ENCODE measurements at regions not wholly inside any gene's neighbourhood (a gene's known extent, or its start where the extent isn't known, plus 50 kb on each side); places are given as distances from the start of the nearest gene placed in this dataset.
"Not testable (repeated sequence)": the region's sequence is repeated elsewhere in the genome, so short reads cannot be mapped to it uniquely, and the experiment has no call there.

DNA sequence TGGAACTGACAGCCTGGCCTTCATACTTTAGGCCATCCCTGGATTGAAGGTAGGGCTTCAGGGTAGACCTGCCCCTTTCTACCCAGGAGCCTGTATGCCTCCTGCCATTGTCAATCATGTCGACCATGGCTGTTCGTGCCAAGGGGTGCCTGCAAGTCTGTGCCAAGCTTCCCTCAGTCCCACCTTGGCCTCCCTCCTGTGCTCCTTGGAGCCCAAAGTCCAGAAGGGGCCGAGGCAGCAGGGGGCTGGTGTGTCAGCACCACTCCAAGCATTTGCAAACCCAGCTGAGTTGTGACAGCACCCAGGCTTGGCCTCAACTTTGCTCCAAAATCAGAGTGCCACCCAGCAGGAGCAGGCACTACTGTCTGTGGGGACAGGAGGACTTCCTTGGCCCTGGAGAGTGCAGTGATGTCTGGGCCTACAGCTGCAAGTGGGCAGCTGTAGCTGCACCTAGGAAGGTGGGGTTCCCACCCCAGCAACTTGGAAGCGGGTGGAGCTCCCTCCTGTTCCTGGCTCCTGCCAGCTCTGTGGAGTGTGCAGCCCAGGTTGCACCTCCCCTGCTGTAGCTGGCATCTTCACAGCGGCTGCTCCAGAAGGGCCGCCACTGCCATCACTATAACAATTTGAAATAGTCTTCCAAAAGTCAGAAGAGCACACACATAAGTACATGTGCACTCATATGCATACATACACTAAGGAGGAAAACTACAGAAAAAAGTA is 1719.3 kb downstream of the HACE1 start:
- Histone ChIP-seq H3K4me3 (ENCODE audit: low read length) (no peak overlapping the region), H3K27me3 (ENCODE audit: control insufficient read depth, insufficient read depth, low read length) (no peaks in the 10 kb centered on the region), H3K36me3 (ENCODE audit: control insufficient read depth, insufficient read depth, low read length) (no peaks in the 10 kb centered on the region), H3K27ac (ENCODE audit: low read length) (no peak overlapping the region), H3K9me3 (ENCODE audit: control insufficient read depth, low read depth, low read length) (no peaks in the 10 kb centered on the region), H3K4me1 (ENCODE audit: control insufficient read depth, insufficient read depth, low read length) (no peaks in the 10 kb centered on the region)
- DNase-seq, result no peak
- WGBS (ENCODE audit: insufficient coverage, low lambda C conversion rate), result no CpG with 5 or more reads among the region's 6 CpGs

DNA sequence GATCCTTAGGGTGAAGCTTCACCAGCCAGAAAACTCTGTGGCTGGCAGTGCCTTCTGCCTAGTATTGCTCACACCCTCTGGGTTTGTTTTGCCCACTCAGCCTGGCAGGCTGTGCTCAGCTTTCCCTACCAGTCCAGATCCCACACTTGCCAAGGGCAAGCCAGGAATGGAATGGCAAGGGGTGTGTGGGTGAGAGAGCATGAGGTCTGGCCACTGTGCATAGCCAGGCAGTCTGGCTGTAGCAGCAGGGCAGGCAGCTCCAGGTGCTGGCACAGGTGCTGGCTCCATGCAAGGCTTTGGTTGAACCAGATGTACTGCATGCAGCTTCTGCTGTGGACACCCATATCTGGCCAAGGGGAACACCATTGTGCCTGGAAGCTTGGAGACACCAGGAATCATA is 1720.3 kb downstream of the HACE1 start:
- no peaks in the 10 kb centered on the region for H3K4me1 ChIP-seq (ENCODE audit: control insufficient read depth, insufficient read depth, low read length)
- no peaks in the 10 kb centered on the region for H3K36me3 ChIP-seq (ENCODE audit: control insufficient read depth, insufficient read depth, low read length)
- no peaks in the 10 kb centered on the region for H3K27me3 ChIP-seq (ENCODE audit: control insufficient read depth, insufficient read depth, low read length)
- H3K27ac ChIP-seq (ENCODE audit: low read length), result no peak overlapping the region
- H3K9me3 ChIP-seq (ENCODE audit: control insufficient read depth, low read depth, low read length), result no peaks in the 10 kb centered on the region
- no peak for DNase-seq
- no peak overlapping the region for H3K4me3 ChIP-seq (ENCODE audit: low read length)

DNA sequence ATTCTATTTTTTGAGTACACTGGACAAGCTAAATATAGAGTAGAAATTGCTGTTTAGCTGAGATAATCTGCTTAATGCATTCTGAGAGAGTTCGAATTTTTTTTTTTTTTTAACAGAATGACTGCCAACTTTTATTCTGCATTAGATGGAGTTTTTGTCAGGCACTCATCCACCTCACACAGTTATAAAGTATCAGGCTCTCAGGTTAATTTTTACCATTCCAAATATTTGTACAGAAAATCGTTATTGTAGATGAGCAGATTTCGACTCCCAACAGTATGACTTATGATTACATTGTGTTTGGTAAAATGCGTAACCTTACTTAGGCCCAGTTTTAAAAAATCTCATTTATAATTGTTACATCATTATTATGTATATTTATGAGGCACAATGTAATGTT is 1731.0 kb downstream of the GRIK2 start:
- no peaks in the 10 kb centered on the region for H3K9me3 ChIP-seq (ENCODE audit: control insufficient read depth, low read depth, low read length)

GRCh38 chr6:103122766-103123601 is 1729.5 kb downstream of the GRIK2 start:
- DNase-seq, result peak; percentile 43 to 65
- Histone ChIP-seq H3K4me3 (ENCODE audit: low read length) (no peak overlapping the region), H3K36me3 (ENCODE audit: control insufficient read depth, insufficient read depth, low read length) (no peaks in the 10 kb centered on the region), H3K27me3 (ENCODE audit: control insufficient read depth, insufficient read depth, low read length) (no peaks in the 10 kb centered on the region), H3K27ac (ENCODE audit: low read length) (no peak overlapping the region), H3K9me3 (ENCODE audit: control insufficient read depth, low read depth, low read length) (no peaks in the 10 kb centered on the region), H3K4me1 (ENCODE audit: control insufficient read depth, insufficient read depth, low read length) (no peaks in the 10 kb centered on the region)
- no CpG with 5 or more reads among the region's 10 CpGs for WGBS (ENCODE audit: insufficient coverage, low lambda C conversion rate)

More for the DNA sequence above, 1731.0 kb downstream of the GRIK2 start:
- no peak overlapping the region for H3K27ac ChIP-seq (ENCODE audit: low read length)
- no peaks in the 10 kb centered on the region for H3K4me1 ChIP-seq (ENCODE audit: control insufficient read depth, insufficient read depth, low read length)
- no peaks in the 10 kb centered on the region for H3K27me3 ChIP-seq (ENCODE audit: control insufficient read depth, insufficient read depth, low read length)
- no peak for DNase-seq
- 100% methylated on average over 1 of the region's 4 CpGs for WGBS (ENCODE audit: insufficient coverage, low lambda C conversion rate)
- H3K4me3 ChIP-seq (ENCODE audit: low read length), result no peak overlapping the region
- H3K36me3 ChIP-seq (ENCODE audit: control insufficient read depth, insufficient read depth, low read length), result no peaks in the 10 kb centered on the region

DNA sequence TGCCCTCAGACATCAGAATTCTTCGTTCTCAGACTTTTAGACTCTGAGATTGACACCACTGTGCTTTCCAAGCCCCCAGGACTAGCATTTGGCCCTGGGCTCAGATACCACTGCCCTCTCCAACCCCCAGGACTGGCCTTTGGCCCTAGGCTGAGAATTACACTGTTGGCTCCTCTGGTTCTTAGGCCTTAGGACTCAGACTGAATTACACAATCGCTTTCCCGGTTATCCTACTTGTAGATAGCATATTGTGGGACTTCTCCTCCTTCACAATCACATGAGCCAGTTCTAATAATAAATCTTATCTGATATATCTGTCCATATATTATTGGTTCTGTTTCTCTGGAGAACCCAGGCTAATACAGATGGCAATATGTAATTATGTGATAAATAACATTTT is 1725.5 kb downstream of the GRIK2 start:
- no peaks in the 10 kb centered on the region for H3K36me3 ChIP-seq (ENCODE audit: control insufficient read depth, insufficient read depth, low read length)
- no peaks in the 10 kb centered on the region for H3K4me1 ChIP-seq (ENCODE audit: control insufficient read depth, insufficient read depth, low read length)
- H3K27me3 ChIP-seq (ENCODE audit: control insufficient read depth, insufficient read depth, low read length), result no peaks in the 10 kb centered on the region
- no peak overlapping the region for H3K4me3 ChIP-seq (ENCODE audit: low read length)
- no peaks in the 10 kb centered on the region for H3K9me3 ChIP-seq (ENCODE audit: control insufficient read depth, low read depth, low read length)
- H3K27ac ChIP-seq (ENCODE audit: low read length), result peak overlapping the region; percentile 63
- WGBS (ENCODE audit: insufficient coverage, low lambda C conversion rate), result no CpG with 5 or more reads among the region's 3 CpGs
- DNase-seq, result peak; percentile 54 to 69

DNA sequence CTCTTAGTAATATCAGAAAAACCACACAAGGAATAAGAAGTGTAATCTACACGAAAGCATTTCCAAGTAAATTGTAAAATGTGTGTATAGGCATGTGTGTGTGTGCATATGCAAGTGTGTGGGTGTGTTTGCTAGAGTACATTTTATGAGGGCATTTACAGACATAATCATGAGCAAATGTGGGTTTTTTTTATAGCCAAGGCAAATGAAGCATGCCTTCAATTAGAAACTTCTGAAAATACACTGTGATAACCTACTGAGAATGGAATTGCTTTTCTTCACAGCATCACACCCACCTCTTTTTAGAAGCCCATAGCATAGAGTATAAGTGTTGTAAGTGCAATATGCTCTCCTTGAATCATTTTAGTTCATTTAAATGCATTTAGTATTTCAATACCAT is 1721.1 kb downstream of the GRIK2 start:
- no peaks in the 10 kb centered on the region for H3K27me3 ChIP-seq (ENCODE audit: control insufficient read depth, insufficient read depth, low read length)
- H3K4me3 ChIP-seq (ENCODE audit: low read length), result no peak overlapping the region
- WGBS (ENCODE audit: insufficient coverage, low lambda C conversion rate), result no CpG with 5 or more reads among the region's 1 CpG
- no peaks in the 10 kb centered on the region for H3K36me3 ChIP-seq (ENCODE audit: control insufficient read depth, insufficient read depth, low read length)
- no peaks in the 10 kb centered on the region for H3K4me1 ChIP-seq (ENCODE audit: control insufficient read depth, insufficient read depth, low read length)
- H3K27ac ChIP-seq (ENCODE audit: low read length), result no peak overlapping the region
- no peak for DNase-seq
- H3K9me3 ChIP-seq (ENCODE audit: control insufficient read depth, low read depth, low read length), result no peaks in the 10 kb centered on the region

GRCh38 chr6:103113416-103113815 is 1719.9 kb downstream of the GRIK2 start:
- H3K36me3 ChIP-seq (ENCODE audit: control insufficient read depth, insufficient read depth, low read length), result no peaks in the 10 kb centered on the region
- WGBS (ENCODE audit: insufficient coverage, low lambda C conversion rate), result no CpG with 5 or more reads among the region's 1 CpG
- H3K27me3 ChIP-seq (ENCODE audit: control insufficient read depth, insufficient read depth, low read length), result no peaks in the 10 kb centered on the region
- DNase-seq, result no peak
- H3K27ac ChIP-seq (ENCODE audit: low read length), result no peak overlapping the region
- H3K4me3 ChIP-seq (ENCODE audit: low read length), result no peak overlapping the region
- H3K4me1 ChIP-seq (ENCODE audit: control insufficient read depth, insufficient read depth, low read length), result no peaks in the 10 kb centered on the region
- H3K9me3 ChIP-seq (ENCODE audit: control insufficient read depth, low read depth, low read length), result no peaks in the 10 kb centered on the region

- no peaks in the 10 kb centered on the region for H3K4me1 ChIP-seq (ENCODE audit: control insufficient read depth, insufficient read depth, low read length)
- DNase-seq, result no peak
- H3K27me3 ChIP-seq (ENCODE audit: control insufficient read depth, insufficient read depth, low read length), result no peaks in the 10 kb centered on the region
- no peaks in the 10 kb centered on the region for H3K36me3 ChIP-seq (ENCODE audit: control insufficient read depth, insufficient read depth, low read length)
- H3K4me3 ChIP-seq (ENCODE audit: low read length), result no peak overlapping the region
- H3K9me3 ChIP-seq (ENCODE audit: control insufficient read depth, low read depth, low read length), result no peaks in the 10 kb centered on the region
- no peak overlapping the region for H3K27ac ChIP-seq (ENCODE audit: low read length)
These were observed 1714.5 kb downstream of the GRIK2 start for GRCh38 chr6:103107985-103108384.

DNA sequence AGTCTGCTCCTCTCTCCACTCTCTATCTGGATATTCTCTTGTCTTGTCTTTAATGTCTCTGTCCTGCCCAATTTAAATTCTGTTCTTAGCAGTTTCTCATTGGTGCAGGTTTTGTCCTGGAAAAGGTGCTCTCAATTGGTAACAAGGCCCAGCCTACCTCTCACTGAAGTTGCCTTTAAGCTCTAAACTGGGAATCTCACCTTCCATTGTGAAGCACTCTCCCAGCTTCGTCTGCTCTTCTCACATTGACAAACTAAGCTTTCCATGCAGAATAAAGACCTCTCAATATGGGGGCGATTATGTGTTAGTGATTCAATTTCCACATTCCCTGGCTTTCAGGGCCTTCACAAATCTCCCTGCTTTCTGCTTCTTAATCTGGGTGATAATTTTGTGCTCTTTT is 1712.2 kb downstream of the GRIK2 start:
- Histone ChIP-seq H3K27ac (ENCODE audit: low read length) (no peak overlapping the region), H3K4me3 (ENCODE audit: low read length) (no peak overlapping the region), H3K27me3 (ENCODE audit: control insufficient read depth, insufficient read depth, low read length) (no peaks in the 10 kb centered on the region), H3K4me1 (ENCODE audit: control insufficient read depth, insufficient read depth, low read length) (no peaks in the 10 kb centered on the region), H3K9me3 (ENCODE audit: control insufficient read depth, low read depth, low read length) (no peaks in the 10 kb centered on the region), H3K36me3 (ENCODE audit: control insufficient read depth, insufficient read depth, low read length) (no peaks in the 10 kb centered on the region)
- DNase-seq, result no peak
- 100% methylated on average over 1 of the region's 2 CpGs for WGBS (ENCODE audit: insufficient coverage, low lambda C conversion rate)

DNA sequence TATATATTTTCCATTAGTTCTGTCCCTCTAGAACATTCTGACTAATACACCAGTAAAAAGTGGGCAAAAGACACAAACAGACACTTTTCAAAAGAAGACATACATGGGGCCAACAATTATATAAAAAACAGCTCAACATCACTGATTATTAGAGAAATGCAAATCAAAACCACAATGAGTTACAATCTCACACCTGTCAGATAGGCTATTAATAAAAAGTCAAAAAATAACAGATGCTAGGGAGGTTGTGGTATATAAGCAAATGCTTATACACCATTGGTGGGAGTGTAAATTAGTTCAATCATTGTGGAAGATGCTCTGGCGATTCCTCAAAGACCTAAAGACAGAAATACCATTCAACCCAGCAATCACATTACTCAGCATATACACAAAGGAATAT is 1707.8 kb downstream of the GRIK2 start:
- no peak overlapping the region for H3K27ac ChIP-seq (ENCODE audit: low read length)
- no CpG with 5 or more reads among the region's 1 CpG for WGBS (ENCODE audit: insufficient coverage, low lambda C conversion rate)
- no peak overlapping the region for H3K4me3 ChIP-seq (ENCODE audit: low read length)
- H3K27me3 ChIP-seq (ENCODE audit: control insufficient read depth, insufficient read depth, low read length), result no peaks in the 10 kb centered on the region
- no peak for DNase-seq
- H3K36me3 ChIP-seq (ENCODE audit: control insufficient read depth, insufficient read depth, low read length), result no peaks in the 10 kb centered on the region
- no peaks in the 10 kb centered on the region for H3K9me3 ChIP-seq (ENCODE audit: control insufficient read depth, low read depth, low read length)
- H3K4me1 ChIP-seq (ENCODE audit: control insufficient read depth, insufficient read depth, low read length), result no peaks in the 10 kb centered on the region

DNA sequence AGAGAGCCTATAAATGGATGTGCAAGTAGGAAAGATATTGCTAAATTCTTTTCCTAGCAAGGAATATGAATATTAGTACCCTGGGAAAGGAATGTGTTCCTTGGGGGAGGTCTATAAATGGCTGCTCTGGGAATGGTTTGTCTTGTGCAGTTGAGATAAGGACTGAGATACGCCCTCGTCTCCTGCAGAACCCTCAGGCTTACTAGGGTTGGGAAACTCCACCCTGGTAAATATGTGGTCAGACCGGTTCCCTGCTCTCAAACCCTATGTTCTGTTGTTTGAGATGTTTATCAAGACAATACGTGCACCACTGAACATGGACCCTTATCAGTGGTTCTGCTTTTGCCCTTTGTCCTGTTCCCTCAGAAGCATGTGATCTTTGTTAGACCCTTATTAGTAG is 1698.9 kb downstream of the GRIK2 start:
- peaks cover 11% of the 10 kb centered on the region for H3K9me3 ChIP-seq (ENCODE audit: control insufficient read depth, low read depth, low read length)
- no CpG with 5 or more reads among the region's 4 CpGs for WGBS (ENCODE audit: insufficient coverage, low lambda C conversion rate)
- not testable (repeated sequence) for H3K4me1 ChIP-seq (ENCODE audit: control insufficient read depth, insufficient read depth, low read length); H3K27me3 ChIP-seq (ENCODE audit: control insufficient read depth, insufficient read depth, low read length); H3K4me3 ChIP-seq (ENCODE audit: low read length); H3K36me3 ChIP-seq (ENCODE audit: control insufficient read depth, insufficient read depth, low read length); H3K27ac ChIP-seq (ENCODE audit: low read length)
- peak in 1 of 2 donors; percentile 2 for DNase-seq

Measured in large intestine (tissue), 3 donors.